GM23338 (cell line): ENCODE measurements at regions not wholly inside any gene's neighbourhood (a gene's known extent, or its start where the extent isn't known, plus 50 kb on each side); places are given as distances from the start of the nearest gene placed in this dataset.

Experiments
- ATAC-seq: fragments of 200-7000 bp; cut with Tn5 transposase; 3 replicates; pipeline ENCODE4 v1.9.1; 2020
- DNase-seq: peaks from one replicate; pipeline ENCODE4 v3.0.0-alpha.2; 2015; ENCODE audit warnings: low spot score
- H2AFZ ChIP-seq: fragments of 200-600 bp; sonication (generic); 2 replicates; pipeline ENCODE4 v1.8.0; 2016; ENCODE audit warnings: antibody characterized with exemption, mild to moderate bottlenecking, moderate library complexity
- H3F3A ChIP-seq: fragments of 200-600 bp; sonication (generic); replicated peaks from 2 replicates; pipeline ENCODE4 v1.8.0; 2017; ENCODE audit warnings: antibody characterized with exemption, mixed run types, low read depth
- H3K27ac ChIP-seq: fragments of 200-600 bp; sonication (generic); 2 replicates; pipeline ENCODE4 v1.6.1; 2016; ENCODE audit warnings: low read depth
- H3K27me3 ChIP-seq: fragments of 200-600 bp; sonication (generic); 2 replicates; pipeline ENCODE4 v1.8.0; 2016; ENCODE audit warnings: mild to moderate bottlenecking, mixed run types, moderate library complexity; ENCODE audit not compliant: insufficient read depth
- H3K36me3 ChIP-seq: fragments of 200-600 bp; sonication (generic); 2 replicates; pipeline ENCODE4 v1.8.0; 2016; ENCODE audit warnings: mild to moderate bottlenecking; ENCODE audit not compliant: insufficient read depth
- H3K4me1 ChIP-seq: fragments of 200-600 bp; sonication (generic); 2 replicates; pipeline ENCODE4 v1.8.0; 2016; ENCODE audit warnings: mild to moderate bottlenecking, moderate library complexity; ENCODE audit not compliant: insufficient read depth
- H3K4me2 ChIP-seq: fragments of 200-600 bp; sonication (generic); 2 replicates; pipeline ENCODE4 v1.7.1; 2017; ENCODE audit warnings: mixed run types
- H3K4me3 ChIP-seq: fragments of 200-600 bp; sonication (generic); 2 replicates; pipeline ENCODE4 v1.6.1; 2016; ENCODE audit warnings: mixed run types
- H3K79me2 ChIP-seq: fragments of 200-600 bp; sonication (generic); replicated peaks from 2 replicates; pipeline ENCODE4 v1.8.0; 2017; ENCODE audit warnings: mild to moderate bottlenecking; ENCODE audit not compliant: insufficient read depth
- H3K9me2 ChIP-seq: fragments of 200-600 bp; sonication (generic); 2 replicates; pipeline ENCODE4 v1.8.0; 2017; ENCODE audit not compliant: insufficient read depth
- H4K20me1 ChIP-seq: fragments of 200-600 bp; sonication (generic); replicated peaks from 2 replicates; pipeline ENCODE4 v1.8.0; 2017; ENCODE audit warnings: mild to moderate bottlenecking; ENCODE audit not compliant: insufficient read depth
- H3K27ac Mint-ChIP-seq: 2 replicates; pipeline ENCODE4 v1.8.0; 2020; ENCODE audit warnings: inconsistent platforms, mild to moderate bottlenecking, moderate library complexity, mixed read lengths
- H3K27me3 Mint-ChIP-seq: 3 replicates; pipeline ENCODE4 v1.8.0; 2022; ENCODE audit warnings: low read depth, mild to moderate bottlenecking, moderate library complexity, mixed read lengths, inconsistent platforms; ENCODE audit not compliant: insufficient read depth, poor library complexity
- H3K36me3 Mint-ChIP-seq: 3 replicates; pipeline ENCODE4 v1.8.0; 2021; ENCODE audit warnings: low read depth, mild to moderate bottlenecking, inconsistent platforms, moderate library complexity, mixed read lengths
- H3K4me1 Mint-ChIP-seq: 3 replicates; pipeline ENCODE4 v1.8.0; 2020; ENCODE audit warnings: mild to moderate bottlenecking, inconsistent platforms, mixed read lengths
- H3K4me3 Mint-ChIP-seq: 3 replicates; pipeline ENCODE4 v1.8.0; 2021; ENCODE audit warnings: moderate library complexity, mild to moderate bottlenecking, inconsistent platforms, mixed read lengths
- H3K9me3 Mint-ChIP-seq: 3 replicates; pipeline ENCODE4 v1.8.0; 2020; ENCODE audit warnings: moderate library complexity, mild to moderate bottlenecking, inconsistent platforms, mixed read lengths
- CREB1 ChIP-seq: fragments of 250-450 bp; sonication (Bioruptor Pico); IDR thresholded peaks from 2 replicates; pipeline ENCODE4 v1.5.0; 2020; ENCODE audit warnings: low read depth, mild to moderate bottlenecking, moderate library complexity
- EZH2 ChIP-seq: fragments of 200-600 bp; sonication (generic); IDR thresholded peaks from one replicate; pipeline ENCODE4 v1.8.0; 2017; ENCODE audit warnings: antibody characterized with exemption, mild to moderate bottlenecking, low read depth; ENCODE audit not compliant: unreplicated experiment
- EZH2phosphoT487 ChIP-seq: fragments of 200-600 bp; sonication (generic); IDR thresholded peaks from one replicate; pipeline ENCODE4 v1.8.1; 2018; ENCODE audit warnings: antibody characterized with exemption; ENCODE audit not compliant: unreplicated experiment
- JUNB ChIP-seq: IDR thresholded peaks from one replicate; pipeline ENCODE4 v1.6.1; 2016; ENCODE audit warnings: antibody characterized with exemption; ENCODE audit not compliant: unreplicated experiment
- NANOG ChIP-seq: IDR thresholded peaks from 2 replicates; pipeline ENCODE4 v1.6.1; 2016; ENCODE audit warnings: antibody characterized with exemption, borderline replicate concordance
- POLR2AphosphoS5 ChIP-seq: IDR thresholded peaks from 2 replicates; pipeline ENCODE4 v1.6.1; 2016; ENCODE audit warnings: antibody characterized with exemption, low read depth
- STAT1 ChIP-seq: IDR thresholded peaks from one replicate; pipeline ENCODE4 v1.6.1; 2016; ENCODE audit warnings: antibody characterized with exemption; ENCODE audit not compliant: unreplicated experiment
- ZNF114 ChIP-seq: fragments of 250-450 bp; sonication (Bioruptor Pico); IDR thresholded peaks from 2 replicates; pipeline ENCODE4 v1.5.0; 2020; ENCODE audit warnings: mild to moderate bottlenecking, moderate library complexity
- ZNF331 ChIP-seq: fragments of 250-450 bp; sonication (Bioruptor Pico); IDR thresholded peaks from 2 replicates; pipeline ENCODE4 v1.5.0; 2020; ENCODE audit warnings: low read depth, mild to moderate bottlenecking, moderate library complexity
- TF ChIP-seq, protein P1 (sequence below): IDR thresholded peaks from 2 replicates; pipeline ENCODE4 v1.6.1; 2016; ENCODE audit warnings: antibody characterized with exemption
- TF ChIP-seq, protein P2 (sequence below): IDR thresholded peaks from one replicate; pipeline ENCODE4 v1.6.1; 2018; ENCODE audit warnings: antibody characterized with exemption; ENCODE audit not compliant: unreplicated experiment
- TF ChIP-seq, protein P3 (sequence below), 2 experiments: fragments of 200-600 bp in 1 of 2; sonication (generic) in 1 of 2; conservative IDR thresholded peaks; 2 replicates each; pipeline versions ENCODE4 v1.5.1 to v1.6.1; 2016 to 2017; ENCODE audit warnings: antibody characterized with exemption in 2 of 2, low read depth in 2 of 2, mild to moderate bottlenecking in 2 of 2, moderate library complexity in 1 of 2
- TF ChIP-seq, protein P4 (sequence below): fragments of 250-450 bp; sonication (Bioruptor Pico); IDR thresholded peaks from 2 replicates; pipeline ENCODE4 v1.5.0; 2020; ENCODE audit warnings: mild to moderate bottlenecking, moderate library complexity

DNA sequence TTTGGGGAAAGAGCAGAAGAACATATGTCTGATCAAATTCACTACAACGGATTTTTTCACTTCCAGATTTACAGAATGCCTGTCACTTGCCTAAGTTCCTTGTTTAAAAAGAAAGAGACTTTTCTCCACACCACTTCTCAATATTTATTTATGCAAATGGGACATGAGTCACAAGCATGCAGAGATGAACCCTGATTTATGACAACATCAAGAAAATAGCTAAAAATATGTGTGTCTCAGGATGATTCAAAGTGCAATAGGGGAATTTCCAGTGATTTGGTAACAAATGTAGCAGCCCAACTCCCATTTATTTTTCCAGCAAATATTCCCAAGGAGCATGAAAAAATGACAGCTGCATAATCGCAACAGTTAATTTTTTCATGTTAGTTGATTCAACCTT is 180.4 kb upstream of the FAT1 start:
- H3K9me2 ChIP-seq, result no peaks in the 10 kb centered on the region
- no peak overlapping the region for H3K4me2 ChIP-seq
- no peaks in the 10 kb centered on the region for H3K79me2 ChIP-seq
- H3F3A ChIP-seq, result no peaks in the 10 kb centered on the region
- H3K4me3 Mint-ChIP-seq, result no peak overlapping the region
- DNase-seq, result no peak
- H3K9me3 Mint-ChIP-seq, result no peaks in the 10 kb centered on the region; the same call in 2 of the 3 replicates
- no peak for ATAC-seq
- H3K36me3 Mint-ChIP-seq, result no peaks in the 10 kb centered on the region
- H3K4me1 ChIP-seq, result no peaks in the 10 kb centered on the region
- no peak overlapping the region for H3K27ac ChIP-seq
- H3K27me3 ChIP-seq, result no peaks in the 10 kb centered on the region
- TF ChIP-seq NANOG, result no peak
- TF ChIP-seq, protein P1, sequence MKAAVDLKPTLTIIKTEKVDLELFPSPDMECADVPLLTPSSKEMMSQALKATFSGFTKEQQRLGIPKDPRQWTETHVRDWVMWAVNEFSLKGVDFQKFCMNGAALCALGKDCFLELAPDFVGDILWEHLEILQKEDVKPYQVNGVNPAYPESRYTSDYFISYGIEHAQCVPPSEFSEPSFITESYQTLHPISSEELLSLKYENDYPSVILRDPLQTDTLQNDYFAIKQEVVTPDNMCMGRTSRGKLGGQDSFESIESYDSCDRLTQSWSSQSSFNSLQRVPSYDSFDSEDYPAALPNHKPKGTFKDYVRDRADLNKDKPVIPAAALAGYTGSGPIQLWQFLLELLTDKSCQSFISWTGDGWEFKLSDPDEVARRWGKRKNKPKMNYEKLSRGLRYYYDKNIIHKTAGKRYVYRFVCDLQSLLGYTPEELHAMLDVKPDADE, result no peak
- TF ChIP-seq, protein P2, sequence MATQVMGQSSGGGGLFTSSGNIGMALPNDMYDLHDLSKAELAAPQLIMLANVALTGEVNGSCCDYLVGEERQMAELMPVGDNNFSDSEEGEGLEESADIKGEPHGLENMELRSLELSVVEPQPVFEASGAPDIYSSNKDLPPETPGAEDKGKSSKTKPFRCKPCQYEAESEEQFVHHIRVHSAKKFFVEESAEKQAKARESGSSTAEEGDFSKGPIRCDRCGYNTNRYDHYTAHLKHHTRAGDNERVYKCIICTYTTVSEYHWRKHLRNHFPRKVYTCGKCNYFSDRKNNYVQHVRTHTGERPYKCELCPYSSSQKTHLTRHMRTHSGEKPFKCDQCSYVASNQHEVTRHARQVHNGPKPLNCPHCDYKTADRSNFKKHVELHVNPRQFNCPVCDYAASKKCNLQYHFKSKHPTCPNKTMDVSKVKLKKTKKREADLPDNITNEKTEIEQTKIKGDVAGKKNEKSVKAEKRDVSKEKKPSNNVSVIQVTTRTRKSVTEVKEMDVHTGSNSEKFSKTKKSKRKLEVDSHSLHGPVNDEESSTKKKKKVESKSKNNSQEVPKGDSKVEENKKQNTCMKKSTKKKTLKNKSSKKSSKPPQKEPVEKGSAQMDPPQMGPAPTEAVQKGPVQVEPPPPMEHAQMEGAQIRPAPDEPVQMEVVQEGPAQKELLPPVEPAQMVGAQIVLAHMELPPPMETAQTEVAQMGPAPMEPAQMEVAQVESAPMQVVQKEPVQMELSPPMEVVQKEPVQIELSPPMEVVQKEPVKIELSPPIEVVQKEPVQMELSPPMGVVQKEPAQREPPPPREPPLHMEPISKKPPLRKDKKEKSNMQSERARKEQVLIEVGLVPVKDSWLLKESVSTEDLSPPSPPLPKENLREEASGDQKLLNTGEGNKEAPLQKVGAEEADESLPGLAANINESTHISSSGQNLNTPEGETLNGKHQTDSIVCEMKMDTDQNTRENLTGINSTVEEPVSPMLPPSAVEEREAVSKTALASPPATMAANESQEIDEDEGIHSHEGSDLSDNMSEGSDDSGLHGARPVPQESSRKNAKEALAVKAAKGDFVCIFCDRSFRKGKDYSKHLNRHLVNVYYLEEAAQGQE, result no peak
- TF ChIP-seq, protein P3, sequence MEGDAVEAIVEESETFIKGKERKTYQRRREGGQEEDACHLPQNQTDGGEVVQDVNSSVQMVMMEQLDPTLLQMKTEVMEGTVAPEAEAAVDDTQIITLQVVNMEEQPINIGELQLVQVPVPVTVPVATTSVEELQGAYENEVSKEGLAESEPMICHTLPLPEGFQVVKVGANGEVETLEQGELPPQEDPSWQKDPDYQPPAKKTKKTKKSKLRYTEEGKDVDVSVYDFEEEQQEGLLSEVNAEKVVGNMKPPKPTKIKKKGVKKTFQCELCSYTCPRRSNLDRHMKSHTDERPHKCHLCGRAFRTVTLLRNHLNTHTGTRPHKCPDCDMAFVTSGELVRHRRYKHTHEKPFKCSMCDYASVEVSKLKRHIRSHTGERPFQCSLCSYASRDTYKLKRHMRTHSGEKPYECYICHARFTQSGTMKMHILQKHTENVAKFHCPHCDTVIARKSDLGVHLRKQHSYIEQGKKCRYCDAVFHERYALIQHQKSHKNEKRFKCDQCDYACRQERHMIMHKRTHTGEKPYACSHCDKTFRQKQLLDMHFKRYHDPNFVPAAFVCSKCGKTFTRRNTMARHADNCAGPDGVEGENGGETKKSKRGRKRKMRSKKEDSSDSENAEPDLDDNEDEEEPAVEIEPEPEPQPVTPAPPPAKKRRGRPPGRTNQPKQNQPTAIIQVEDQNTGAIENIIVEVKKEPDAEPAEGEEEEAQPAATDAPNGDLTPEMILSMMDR (conservative IDR thresholded peaks at IDR 0.05; ENCODE audit: low read depth in 2 of 2), result no peak
- no peak for TF ChIP-seq POLR2AphosphoS5
- no peak for TF ChIP-seq EZH2phosphoT487
- TF ChIP-seq JUNB, result no peak
- no peak for TF ChIP-seq ZNF114
- no peak for TF ChIP-seq CREB1 (CRISPR knock-in tag)
- TF ChIP-seq, protein P4, sequence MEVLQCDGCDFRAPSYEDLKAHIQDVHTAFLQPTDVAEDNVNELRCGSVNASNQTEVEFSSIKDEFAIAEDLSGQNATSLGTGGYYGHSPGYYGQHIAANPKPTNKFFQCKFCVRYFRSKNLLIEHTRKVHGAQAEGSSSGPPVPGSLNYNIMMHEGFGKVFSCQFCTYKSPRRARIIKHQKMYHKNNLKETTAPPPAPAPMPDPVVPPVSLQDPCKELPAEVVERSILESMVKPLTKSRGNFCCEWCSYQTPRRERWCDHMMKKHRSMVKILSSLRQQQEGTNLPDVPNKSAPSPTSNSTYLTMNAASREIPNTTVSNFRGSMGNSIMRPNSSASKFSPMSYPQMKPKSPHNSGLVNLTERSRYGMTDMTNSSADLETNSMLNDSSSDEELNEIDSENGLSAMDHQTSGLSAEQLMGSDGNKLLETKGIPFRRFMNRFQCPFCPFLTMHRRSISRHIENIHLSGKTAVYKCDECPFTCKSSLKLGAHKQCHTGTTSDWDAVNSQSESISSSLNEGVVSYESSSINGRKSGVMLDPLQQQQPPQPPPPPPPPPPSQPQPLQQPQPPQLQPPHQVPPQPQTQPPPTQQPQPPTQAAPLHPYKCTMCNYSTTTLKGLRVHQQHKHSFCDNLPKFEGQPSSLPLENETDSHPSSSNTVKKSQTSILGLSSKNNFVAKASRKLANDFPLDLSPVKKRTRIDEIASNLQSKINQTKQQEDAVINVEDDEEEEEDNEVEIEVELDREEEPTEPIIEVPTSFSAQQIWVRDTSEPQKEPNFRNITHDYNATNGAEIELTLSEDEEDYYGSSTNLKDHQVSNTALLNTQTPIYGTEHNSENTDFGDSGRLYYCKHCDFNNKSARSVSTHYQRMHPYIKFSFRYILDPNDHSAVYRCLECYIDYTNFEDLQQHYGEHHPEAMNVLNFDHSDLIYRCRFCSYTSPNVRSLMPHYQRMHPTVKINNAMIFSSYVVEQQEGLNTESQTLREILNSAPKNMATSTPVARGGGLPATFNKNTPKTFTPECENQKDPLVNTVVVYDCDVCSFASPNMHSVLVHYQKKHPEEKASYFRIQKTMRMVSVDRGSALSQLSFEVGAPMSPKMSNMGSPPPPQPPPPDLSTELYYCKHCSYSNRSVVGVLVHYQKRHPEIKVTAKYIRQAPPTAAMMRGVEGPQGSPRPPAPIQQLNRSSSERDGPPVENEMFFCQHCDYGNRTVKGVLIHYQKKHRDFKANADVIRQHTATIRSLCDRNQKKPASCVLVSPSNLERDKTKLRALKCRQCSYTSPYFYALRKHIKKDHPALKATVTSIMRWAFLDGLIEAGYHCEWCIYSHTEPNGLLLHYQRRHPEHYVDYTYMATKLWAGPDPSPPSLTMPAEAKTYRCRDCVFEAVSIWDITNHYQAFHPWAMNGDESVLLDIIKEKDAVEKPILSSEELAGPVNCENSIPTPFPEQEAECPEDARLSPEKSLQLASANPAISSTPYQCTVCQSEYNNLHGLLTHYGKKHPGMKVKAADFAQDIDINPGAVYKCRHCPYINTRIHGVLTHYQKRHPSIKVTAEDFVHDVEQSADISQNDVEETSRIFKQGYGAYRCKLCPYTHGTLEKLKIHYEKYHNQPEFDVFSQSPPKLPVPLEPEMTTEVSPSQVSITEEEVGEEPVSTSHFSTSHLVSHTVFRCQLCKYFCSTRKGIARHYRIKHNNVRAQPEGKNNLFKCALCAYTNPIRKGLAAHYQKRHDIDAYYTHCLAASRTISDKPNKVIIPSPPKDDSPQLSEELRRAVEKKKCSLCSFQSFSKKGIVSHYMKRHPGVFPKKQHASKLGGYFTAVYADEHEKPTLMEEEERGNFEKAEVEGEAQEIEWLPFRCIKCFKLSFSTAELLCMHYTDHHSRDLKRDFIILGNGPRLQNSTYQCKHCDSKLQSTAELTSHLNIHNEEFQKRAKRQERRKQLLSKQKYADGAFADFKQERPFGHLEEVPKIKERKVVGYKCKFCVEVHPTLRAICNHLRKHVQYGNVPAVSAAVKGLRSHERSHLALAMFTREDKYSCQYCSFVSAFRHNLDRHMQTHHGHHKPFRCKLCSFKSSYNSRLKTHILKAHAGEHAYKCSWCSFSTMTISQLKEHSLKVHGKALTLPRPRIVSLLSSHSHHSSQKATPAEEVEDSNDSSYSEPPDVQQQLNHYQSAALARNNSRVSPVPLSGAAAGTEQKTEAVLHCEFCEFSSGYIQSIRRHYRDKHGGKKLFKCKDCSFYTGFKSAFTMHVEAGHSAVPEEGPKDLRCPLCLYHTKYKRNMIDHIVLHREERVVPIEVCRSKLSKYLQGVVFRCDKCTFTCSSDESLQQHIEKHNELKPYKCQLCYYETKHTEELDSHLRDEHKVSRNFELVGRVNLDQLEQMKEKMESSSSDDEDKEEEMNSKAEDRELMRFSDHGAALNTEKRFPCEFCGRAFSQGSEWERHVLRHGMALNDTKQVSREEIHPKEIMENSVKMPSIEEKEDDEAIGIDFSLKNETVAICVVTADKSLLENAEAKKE (CRISPR knock-in tag), result no peak
- no peak for TF ChIP-seq EZH2
- TF ChIP-seq ZNF331 (CRISPR knock-in tag), result no peak
- no peak for TF ChIP-seq STAT1
- no peak overlapping the region for H2AFZ ChIP-seq
- H3K27me3 Mint-ChIP-seq, result no peaks in the 10 kb centered on the region
- H3K4me3 ChIP-seq, result no peak overlapping the region
- no peaks in the 10 kb centered on the region for H4K20me1 ChIP-seq
- no peaks in the 10 kb centered on the region; the same call in 2 of the 3 replicates for H3K4me1 Mint-ChIP-seq
- H3K36me3 ChIP-seq, result no peaks in the 10 kb centered on the region
- no peak overlapping the region for H3K27ac Mint-ChIP-seq
